Keratinocyte (primary cell): ENCODE measurements at regions not wholly inside any gene's neighbourhood (a gene's known extent, or its start where the extent isn't known, plus 50 kb on each side); places are given as distances from the start of the nearest gene placed in this dataset.

ENCODE experiments used
- DNase-seq: peaks from one replicate; pipeline ENCODE4 v3.0.0-alpha.2; 2011; ENCODE audit warnings: low read depth, missing footprints, low spot score
- FAIRE-seq: peaks from 2 replicates; lab custom pipeline; 2011; peaks lifted over from hg19 to GRCh38; lab: Jason Lieb, UNC
- H2AFZ ChIP-seq: 2 replicates; pipeline ENCODE4 v1.6.0; 2012; ENCODE audit warnings: low read length, control low read depth, inconsistent platforms; ENCODE audit not compliant: control insufficient read depth
- H3K27ac ChIP-seq: 2 replicates; pipeline ENCODE4 v1.5.1; 2011; ENCODE audit warnings: low read length; ENCODE audit not compliant: control insufficient read depth, insufficient read depth
- H3K27me3 ChIP-seq: 3 replicates; pipeline ENCODE4 v1.6.0; 2011; ENCODE audit warnings: low read length; ENCODE audit not compliant: control insufficient read depth, insufficient read depth; ENCODE audit errors: extremely low read depth
- H3K36me3 ChIP-seq, 2 experiments: 2 replicates in 1 of 2; 3 replicates in 1 of 2; pipeline ENCODE4 v1.5.1; 2011; ENCODE audit warnings: low read length in 2 of 2, mild to moderate bottlenecking in 1 of 2; ENCODE audit not compliant: control insufficient read depth in 2 of 2, insufficient read depth in 2 of 2; ENCODE audit errors: extremely low read depth in 1 of 2
- H3K4me1 ChIP-seq: 3 replicates; pipeline ENCODE4 v1.5.1; 2011; ENCODE audit warnings: low read length; ENCODE audit not compliant: control insufficient read depth, insufficient read depth; ENCODE audit errors: extremely low read depth
- H3K4me2 ChIP-seq: 3 replicates; pipeline ENCODE4 v1.6.0; 2011; ENCODE audit warnings: low read depth, low read length; ENCODE audit not compliant: control insufficient read depth, insufficient read depth; ENCODE audit errors: extremely low read depth
- H3K4me3 ChIP-seq, 3 experiments: fragments of 200-600 bp in 1 of 3; sonication (generic) in 1 of 3; 2 replicates in 2 of 3; 3 replicates in 1 of 3; pipeline ENCODE4 v1.5.1; 2011 to 2016; ENCODE audit warnings: low read length in 3 of 3, mild to moderate bottlenecking in 3 of 3, control low read depth in 2 of 3, inconsistent platforms in 1 of 3, low read depth in 1 of 3, mixed read lengths in 1 of 3, mixed run types in 1 of 3, moderate library complexity in 1 of 3; ENCODE audit not compliant: control insufficient read depth in 2 of 3, insufficient read depth in 2 of 3; ENCODE audit errors: extremely low read depth in 1 of 3
- H3K79me2 ChIP-seq: 2 replicates; pipeline ENCODE4 v1.6.0; 2012; ENCODE audit warnings: low read length; ENCODE audit not compliant: control insufficient read depth, insufficient read depth
- H3K9ac ChIP-seq: 3 replicates; pipeline ENCODE4 v1.6.0; 2011; ENCODE audit warnings: low read length; ENCODE audit not compliant: control insufficient read depth, insufficient read depth; ENCODE audit errors: extremely low read depth
- H3K9me1 ChIP-seq: 3 replicates; pipeline ENCODE4 v1.6.0; 2011; ENCODE audit warnings: low read length; ENCODE audit not compliant: control insufficient read depth, insufficient read depth; ENCODE audit errors: extremely low read depth
- H3K9me3 ChIP-seq: 2 replicates; pipeline ENCODE4 v1.5.1; 2012; ENCODE audit warnings: low read depth, low read length; ENCODE audit not compliant: control insufficient read depth
- H4K20me1 ChIP-seq: 3 replicates; pipeline ENCODE4 v1.6.0; 2011; ENCODE audit warnings: low read length; ENCODE audit not compliant: control insufficient read depth, insufficient read depth; ENCODE audit errors: extremely low read depth
- CTCF ChIP-seq, 3 experiments: IDR thresholded peaks in 1 of 3; conservative IDR thresholded peaks in 1 of 3; optimal IDR thresholded peaks in 1 of 3; 2 replicates in 2 of 3; 3 replicates in 1 of 3; pipeline versions ENCODE3 to v1.5.1; 2011; ENCODE audit warnings: low read length in 3 of 3, mild to moderate bottlenecking in 3 of 3, moderate library complexity in 2 of 3, control low read depth in 1 of 3, inconsistent platforms in 1 of 3; ENCODE audit not compliant: insufficient read depth in 2 of 3; ENCODE audit errors: extremely low read depth in 1 of 3
- EZH2 ChIP-seq: IDR thresholded peaks from one replicate; pipeline ENCODE4 v1.6.1; 2012; ENCODE audit warnings: inconsistent platforms, mild to moderate bottlenecking, low read length, moderate library complexity
- dilution Hi-C: fragments of 300-500 bp; cut with MboI; formaldehyde crosslinking; loops from one replicate; pipeline ENCODE4 v1.7.0; 2020; ENCODE audit warnings: low sequenced_read_pairs; ENCODE audit not compliant: extremely low pct_ligation_motif_present

DNA sequence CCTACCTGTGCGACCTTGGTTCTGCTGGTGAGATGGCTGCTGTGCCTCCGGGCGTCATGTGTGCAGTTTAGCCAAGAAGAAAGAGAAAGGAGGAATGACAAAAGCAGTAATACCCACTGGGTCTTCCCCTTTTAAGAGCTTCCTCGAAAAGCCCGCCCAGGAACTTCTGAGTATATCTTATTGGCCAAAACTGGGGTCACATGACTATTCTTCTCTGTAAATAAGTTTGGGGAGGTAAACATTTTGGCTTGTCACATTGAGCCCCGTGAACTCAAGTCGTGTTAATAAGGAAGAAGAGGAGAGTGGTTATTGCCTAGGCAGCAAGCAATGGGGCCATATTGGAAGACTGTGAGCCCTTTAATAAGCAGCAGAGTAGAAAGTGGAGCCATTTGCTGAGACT lies 130.4 kb upstream of the ECI2 start:
- no peak overlapping the region for H2AFZ ChIP-seq
- no peaks in the 10 kb centered on the region for H3K9me3 ChIP-seq
- no peaks in the 10 kb centered on the region for H4K20me1 ChIP-seq
- H3K9ac ChIP-seq = no peak overlapping the region
- H3K4me3 ChIP-seq = no peak overlapping the region
- no peaks in the 10 kb centered on the region for H3K36me3 ChIP-seq
- no peaks in the 10 kb centered on the region for H3K79me2 ChIP-seq
- dilution Hi-C loops = no loop called here
- no peaks in the 10 kb centered on the region for H3K9me1 ChIP-seq
- no peaks in the 10 kb centered on the region for H3K27me3 ChIP-seq
- FAIRE-seq (no peak), DNase-seq (no peak)
- no peaks in the 10 kb centered on the region for H3K4me1 ChIP-seq
- no peak overlapping the region for H3K4me2 ChIP-seq
- no peak overlapping the region for H3K27ac ChIP-seq
- TF ChIP-seq EZH2 (no peak), CTCF (optimal IDR thresholded peaks at IDR 0.05 in 1 of 3, IDR thresholded peaks at IDR 0.05 in 1 of 3, conservative IDR thresholded peaks at IDR 0.05 in 1 of 3; ENCODE audit: extremely low read depth in 1 of 3, insufficient read depth in 2 of 3, low read length in 3 of 3) (no peak)

DNA sequence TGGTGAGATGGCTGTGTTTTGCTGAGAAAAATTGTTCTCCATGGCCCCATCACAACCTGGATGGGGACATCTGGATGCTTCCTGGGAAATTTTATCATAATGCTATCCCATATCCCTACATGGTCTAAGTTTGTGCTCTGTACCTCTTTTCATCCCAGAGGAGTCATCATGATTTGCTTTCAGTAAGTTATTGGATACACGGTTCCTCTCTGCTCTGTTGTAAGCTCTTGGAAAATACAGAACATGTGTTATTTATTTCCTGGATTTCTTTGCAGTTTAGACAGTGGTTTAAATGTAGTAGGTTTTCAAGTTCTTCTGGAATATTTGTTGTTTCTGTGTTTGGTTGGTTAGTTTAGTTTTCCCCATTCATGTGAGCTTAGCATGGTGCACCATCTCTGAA lies 129.2 kb upstream of the ECI2 start:
- no peak for DNase-seq
- no peak for TF ChIP-seq EZH2
- no peak for TF ChIP-seq CTCF (optimal IDR thresholded peaks at IDR 0.05 in 1 of 3, IDR thresholded peaks at IDR 0.05 in 1 of 3, conservative IDR thresholded peaks at IDR 0.05 in 1 of 3; ENCODE audit: extremely low read depth in 1 of 3, insufficient read depth in 2 of 3, low read length in 3 of 3)
- dilution Hi-C loops = no loop called here
- H3K4me1 ChIP-seq = peaks cover 4% of the 10 kb centered on the region
- H4K20me1 ChIP-seq = no peaks in the 10 kb centered on the region
- H3K79me2 ChIP-seq = no peaks in the 10 kb centered on the region
- H3K27me3 ChIP-seq = no peaks in the 10 kb centered on the region
- no peak overlapping the region for H2AFZ ChIP-seq
- H3K9me1 ChIP-seq = no peaks in the 10 kb centered on the region
- no peaks in the 10 kb centered on the region for H3K9me3 ChIP-seq
- H3K4me2 ChIP-seq = no peak overlapping the region
- H3K27ac ChIP-seq = no peak overlapping the region
- H3K9ac ChIP-seq = no peak overlapping the region
- H3K4me3 ChIP-seq = no peak overlapping the region
- H3K36me3 ChIP-seq = no peaks in the 10 kb centered on the region
- FAIRE-seq = no peak
